ENCODE measurements at regions not wholly inside any gene's neighbourhood (a gene's known extent, or its start where the extent isn't known, plus 50 kb on each side); places are given as distances from the start of the nearest gene placed in this dataset.

- no peak for TF ChIP-seq POLR2A (IDR thresholded peaks at IDR 0.05; ENCODE audit: low read length)
- TF ChIP-seq GATA1 (IDR thresholded peaks at IDR 0.05; ENCODE audit: low read depth, low read length): no peak
Observed at GRCh38 chr1:29865051-29865450, 628.7 kb downstream of the PTPRU start.

Measured in erythroblast (primary cell).